Amniotic epithelial cell (primary cell): ENCODE measurements at regions not wholly inside any gene's neighbourhood (a gene's known extent, or its start where the extent isn't known, plus 50 kb on each side); places are given as distances from the start of the nearest gene placed in this dataset.
A peak's percentile ranks its signal among the peaks of the same experiment; 100 is the strongest.
"Not testable (repeated sequence)": the region's sequence is repeated elsewhere in the genome, so short reads cannot be mapped to it uniquely, and the experiment has no call there.

Experiments
- DNase-seq: peaks from one replicate; pipeline ENCODE4 v3.0.0-alpha.2; 2010; ENCODE audit warnings: low read depth

DNA sequence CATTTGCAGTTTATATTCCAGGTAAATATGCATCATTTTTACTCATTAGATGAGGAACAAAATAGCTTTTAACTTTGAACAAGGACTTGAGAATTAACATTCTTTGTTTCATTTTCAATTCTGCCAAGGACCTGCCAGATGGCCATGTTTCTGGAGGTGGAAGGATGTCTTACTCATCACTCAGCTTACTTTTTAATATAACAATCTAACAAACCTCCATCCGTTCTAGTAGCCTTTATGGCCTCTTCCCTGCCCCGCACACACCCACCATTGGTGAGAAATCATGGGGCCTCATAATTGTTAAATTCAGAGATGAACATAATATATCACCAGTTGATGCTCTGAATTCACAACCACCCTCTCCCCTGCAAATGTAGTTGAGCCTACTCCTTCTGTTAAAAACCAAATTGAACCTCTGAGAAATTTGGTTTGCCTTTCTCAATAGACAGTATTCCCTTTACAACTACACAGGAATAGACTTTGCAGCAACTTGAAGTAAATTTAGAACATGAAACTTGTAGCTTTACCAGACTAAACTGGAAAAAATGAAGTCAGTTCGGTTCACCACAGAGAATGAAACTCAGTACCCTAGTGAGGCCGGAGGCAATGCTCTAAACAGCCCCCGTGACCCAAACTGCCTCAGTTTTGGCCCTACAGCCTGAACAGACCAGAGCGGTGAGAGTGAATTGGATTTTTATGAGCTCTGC lies 50.1 kb upstream of the ACSL4 start:
- DNase-seq: peak; percentile 15

DNA sequence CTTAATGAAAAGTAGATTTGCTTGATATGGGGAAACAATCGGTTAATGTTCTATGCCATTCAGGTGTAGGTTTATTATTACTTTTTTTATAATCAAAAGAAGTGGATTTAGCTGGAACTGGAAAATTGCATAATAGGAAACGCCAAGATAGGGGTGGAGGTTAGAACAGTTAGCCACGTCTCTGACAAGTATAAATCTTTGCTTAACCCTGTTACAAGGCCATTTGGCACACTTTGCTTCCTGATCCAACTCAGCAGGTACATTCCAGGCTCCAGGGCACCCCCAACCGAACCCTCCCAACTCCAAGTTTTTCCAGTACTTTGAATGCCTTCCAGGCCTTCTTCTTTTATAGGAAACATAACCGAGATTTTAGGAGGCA lies 50.6 kb upstream of the ACSL4 start:
- peak; percentile 48 for DNase-seq

DNA sequence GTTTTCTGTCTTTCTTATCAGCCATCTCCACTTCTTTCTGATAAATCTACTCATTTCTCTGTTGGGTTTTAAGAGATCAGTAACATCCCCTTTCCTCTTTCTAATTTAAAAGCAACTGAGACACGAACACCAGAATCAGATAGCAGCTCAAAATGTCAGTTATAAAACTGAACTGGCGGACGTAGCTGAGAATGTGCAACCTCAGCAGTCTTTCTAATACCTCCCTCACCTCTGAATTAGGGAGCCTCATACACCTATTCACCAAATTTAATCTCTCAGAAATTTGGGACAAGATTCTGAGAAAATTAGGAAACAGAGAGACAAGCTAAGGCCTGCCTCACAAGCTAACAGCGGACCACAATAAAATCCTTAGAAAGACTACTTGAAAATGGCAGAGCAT lies 52.0 kb upstream of the ACSL4 start:
- no peak for DNase-seq

DNA sequence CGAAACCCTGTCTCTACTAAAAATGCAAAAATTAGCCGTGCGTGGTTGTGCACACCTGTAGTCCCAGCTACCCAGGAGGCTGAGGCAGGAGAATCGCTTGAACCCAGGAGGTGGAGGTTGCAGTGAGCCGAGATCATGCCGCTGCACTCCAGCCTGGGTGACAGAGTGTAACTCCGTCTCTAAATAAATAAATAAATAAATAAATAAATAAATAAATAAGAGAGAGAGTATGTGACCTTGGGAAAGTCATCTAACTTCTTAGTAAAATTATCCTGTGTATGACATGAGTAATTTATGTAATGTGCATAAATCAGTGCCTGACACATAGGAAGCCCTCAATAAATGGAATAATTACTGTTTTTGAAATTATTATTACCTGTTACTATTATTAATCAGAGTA lies 57.5 kb upstream of the ACSL4 start:
- DNase-seq: not testable (repeated sequence)

DNA sequence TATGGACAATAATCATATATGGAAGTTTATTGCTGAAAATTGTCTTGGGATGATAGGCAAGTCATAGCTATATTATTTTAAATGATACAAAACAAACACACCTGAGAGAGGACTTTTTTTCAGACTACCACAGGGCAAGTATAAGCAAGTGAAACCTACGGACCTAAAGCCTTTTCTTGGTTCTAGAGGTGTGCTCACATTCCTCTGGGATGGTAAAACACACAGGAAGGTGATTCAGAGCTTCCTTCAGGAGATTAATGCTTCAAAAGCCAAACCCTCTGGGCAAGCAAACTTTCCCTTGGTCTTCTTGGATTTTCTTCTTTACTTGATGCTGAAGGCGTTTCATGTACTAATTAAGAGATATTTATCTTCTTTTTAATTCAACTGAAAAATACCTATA lies 60.1 kb upstream of the ACSL4 start:
- no peak for DNase-seq

DNA sequence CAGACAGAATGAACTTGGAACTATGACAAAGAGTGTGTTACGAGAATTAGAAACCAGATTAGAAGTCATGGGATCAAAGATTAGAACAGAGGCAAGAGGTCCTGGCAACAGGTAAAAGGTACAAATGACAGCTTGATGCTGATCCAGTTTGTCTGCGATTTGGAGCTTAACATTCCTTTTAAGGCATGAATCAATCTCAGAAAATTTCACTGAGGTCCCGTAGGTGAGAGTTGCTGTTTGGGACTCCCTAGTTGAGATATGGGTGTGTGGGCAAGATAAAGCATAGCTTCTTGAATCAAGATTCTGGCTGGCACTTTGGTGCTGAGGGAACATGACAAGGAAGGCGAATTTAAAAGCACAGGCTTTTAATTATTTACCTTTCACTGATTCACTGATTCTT lies 62.6 kb upstream of the ACSL4 start:
- no peak for DNase-seq

DNA sequence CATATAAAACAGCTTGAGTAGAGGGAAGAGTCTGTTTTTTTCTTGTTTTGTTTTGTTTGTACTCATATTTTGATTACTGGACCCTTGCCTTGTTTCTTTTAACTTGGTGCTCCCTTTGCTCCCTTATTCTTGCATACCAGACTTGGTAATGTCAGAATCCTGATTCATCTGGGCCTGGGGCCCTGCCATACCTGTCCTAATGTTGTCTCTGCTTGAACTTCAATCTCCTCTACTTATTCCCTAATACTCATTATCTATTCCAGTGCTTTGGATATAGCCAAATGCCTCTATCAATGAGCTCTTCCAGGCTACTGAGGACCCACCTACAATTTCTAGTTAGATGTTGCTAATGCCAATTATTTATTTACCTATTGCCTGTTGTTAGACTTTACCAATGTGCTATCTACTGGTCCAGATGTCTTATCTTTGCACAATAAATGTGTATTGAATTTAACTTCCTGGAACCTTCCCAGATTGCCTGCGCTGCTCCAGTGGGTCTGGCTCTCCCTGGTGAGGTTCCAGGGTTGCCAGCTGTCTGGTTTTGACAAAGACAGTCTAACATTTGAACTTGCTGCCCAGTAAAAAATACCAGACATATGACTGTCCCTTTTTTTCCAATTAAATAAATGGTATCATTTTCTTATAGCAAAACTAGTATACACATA lies 64.4 kb upstream of the ACSL4 start:
- no peak for DNase-seq

DNA sequence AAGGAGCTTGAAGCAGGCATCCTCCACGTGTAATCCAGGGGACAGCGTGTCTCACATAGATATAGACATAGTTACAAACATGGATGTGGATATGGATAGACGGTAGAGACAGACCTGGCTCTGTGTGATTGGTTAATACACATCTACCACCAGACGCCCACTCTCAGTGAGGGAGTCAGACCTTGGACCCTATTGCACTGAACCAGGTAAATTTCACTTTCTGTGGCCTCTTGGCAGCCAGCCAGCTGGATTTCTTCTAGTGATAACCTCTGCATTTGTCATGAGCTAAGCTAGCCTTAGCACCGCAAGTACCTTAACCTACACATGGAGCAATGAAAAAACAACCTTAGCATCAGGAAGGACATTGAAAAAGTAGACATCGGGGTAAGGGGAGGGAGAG lies 79.2 kb upstream of the ACSL4 start:
- DNase-seq: no peak

DNA sequence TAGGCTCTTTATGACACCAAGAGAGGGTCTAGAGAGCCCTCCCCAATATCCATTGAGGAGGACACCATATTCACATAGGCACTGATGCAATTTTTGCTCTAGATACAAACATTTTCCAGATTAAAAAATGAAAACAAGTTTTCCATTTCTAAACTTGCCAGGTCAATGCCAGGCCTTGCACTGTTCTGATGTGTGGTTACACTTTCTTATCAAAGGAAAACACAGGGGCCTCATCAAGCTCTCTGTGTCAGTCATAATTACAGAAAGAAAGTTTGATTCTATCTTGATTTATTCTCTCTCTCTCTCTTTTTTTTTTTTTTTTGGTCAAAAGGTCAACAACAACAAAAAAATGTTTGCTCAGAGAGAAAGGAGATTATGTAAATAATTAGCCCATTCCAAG lies 80.2 kb upstream of the ACSL4 start:
- DNase-seq: no peak

DNA sequence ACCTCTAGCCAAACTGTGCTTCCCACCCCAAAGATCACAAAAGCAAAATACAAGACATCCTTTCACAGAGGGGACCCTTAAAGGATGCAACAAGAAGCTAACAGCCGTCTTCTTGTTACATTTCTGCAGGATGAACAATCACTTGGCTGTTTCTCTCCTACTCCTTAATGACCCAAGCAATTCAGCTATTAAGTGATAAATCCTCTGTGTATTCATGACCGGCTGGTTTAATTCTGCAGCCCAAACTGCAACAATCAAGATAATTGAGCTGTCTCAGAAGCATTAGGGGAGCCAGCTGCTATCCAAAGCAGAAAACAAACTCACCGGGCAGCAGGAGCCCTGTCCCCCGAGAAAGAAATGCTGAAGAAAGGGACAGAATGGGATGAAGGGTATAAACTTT lies 85.9 kb upstream of the ACSL4 start:
- DNase-seq: no peak

DNA sequence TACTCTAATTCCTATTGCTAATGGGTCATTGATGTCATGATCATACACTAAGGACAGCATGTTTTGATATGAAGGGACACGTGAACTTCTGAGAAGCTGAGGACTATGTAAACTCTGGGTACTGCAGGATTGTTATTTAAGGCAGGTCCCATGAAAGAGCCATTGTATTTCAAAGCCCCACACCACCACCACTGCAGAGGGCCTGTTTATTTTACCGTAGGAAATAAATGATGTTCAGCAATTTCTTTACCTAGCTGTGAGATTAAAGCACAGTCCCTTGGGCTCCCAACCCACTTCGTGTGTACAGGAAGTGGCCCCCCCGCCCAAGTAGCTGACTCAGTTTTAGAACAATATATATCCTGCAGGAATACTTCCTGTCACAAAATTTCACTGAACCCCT lies 89.8 kb upstream of the ACSL4 start:
- no peak for DNase-seq

DNA sequence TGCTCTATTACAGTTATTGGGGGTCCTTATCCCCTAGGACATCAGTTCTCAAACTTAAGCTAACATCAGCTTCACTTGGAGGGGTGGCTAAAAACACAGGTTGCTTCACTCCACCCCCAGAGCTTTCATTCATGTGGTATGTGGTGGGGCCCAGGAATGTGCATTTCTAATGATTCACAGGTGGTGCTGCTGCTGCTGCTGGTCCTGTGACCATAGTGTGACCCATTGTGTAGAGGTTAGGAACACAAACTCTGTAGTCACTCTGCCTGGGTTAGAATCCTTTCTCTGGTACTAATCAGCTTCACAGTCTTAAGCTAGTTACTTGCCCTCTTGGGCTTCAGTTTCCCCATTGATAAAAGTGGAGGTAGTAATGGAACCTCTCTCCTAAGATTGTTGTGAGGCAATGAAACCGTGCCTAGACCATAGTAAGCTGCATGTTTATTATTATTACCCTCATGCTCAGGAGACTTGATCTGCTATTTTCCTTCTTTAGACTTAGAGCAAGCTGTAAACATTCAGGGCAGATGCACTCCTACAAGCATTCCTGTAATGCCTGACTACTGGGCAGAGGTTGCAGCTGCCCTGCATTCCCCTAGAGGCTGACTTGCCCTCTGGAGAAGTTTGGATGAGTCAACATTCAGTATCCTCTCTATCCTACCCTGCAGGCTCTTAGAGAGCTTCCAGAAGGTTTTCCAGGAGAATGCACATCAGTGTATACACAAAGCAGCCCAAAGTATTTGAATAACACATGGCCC lies 94.1 kb upstream of the ACSL4 start:
- DNase-seq: peak; percentile 93

DNA sequence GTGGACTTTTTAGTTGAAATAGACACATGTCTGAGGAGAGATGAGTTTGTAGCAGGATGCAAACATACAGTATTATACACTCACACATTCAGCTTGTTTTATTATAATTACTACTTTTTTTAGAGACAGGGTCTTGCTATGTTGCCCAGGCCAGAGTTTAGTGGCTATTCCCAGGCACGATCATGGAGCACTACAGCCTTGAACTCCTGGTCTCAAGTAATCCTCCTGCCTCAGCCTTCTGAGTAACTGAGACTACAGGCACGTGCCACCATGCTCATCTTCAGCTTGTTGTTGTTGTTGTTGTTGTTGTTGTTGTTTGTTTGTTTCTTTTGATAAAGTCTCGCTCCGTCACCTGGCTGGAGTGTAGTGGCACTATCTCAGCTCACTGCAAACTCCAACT lies 94.7 kb upstream of the ACSL4 start:
- no peak for DNase-seq

DNA sequence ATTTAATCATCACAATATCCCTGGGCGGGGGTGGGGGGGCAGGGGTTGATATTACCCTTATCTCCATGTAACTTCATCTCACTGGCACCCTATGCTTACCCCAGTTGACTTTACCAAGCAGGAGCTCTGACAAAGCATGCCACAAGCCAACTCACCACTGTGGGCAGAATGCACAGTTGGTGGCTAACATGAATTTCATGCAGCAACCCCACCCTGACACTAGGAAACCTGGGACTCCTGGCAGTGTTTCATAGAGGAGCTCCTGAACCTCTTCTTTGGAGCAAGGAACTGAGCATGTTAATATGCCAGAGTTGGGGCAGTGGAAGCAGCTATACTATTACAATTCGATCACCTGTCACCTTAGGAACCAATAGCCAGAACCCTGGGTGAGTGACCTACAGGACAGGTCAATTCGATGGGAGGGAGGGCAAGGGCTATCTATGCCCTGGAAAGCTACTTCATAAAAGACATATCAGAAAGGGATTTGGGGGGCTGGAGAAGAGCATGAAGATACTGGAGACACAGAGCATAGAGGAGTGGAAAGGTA lies 97.2 kb upstream of the ACSL4 start:
- DNase-seq: no peak

DNA sequence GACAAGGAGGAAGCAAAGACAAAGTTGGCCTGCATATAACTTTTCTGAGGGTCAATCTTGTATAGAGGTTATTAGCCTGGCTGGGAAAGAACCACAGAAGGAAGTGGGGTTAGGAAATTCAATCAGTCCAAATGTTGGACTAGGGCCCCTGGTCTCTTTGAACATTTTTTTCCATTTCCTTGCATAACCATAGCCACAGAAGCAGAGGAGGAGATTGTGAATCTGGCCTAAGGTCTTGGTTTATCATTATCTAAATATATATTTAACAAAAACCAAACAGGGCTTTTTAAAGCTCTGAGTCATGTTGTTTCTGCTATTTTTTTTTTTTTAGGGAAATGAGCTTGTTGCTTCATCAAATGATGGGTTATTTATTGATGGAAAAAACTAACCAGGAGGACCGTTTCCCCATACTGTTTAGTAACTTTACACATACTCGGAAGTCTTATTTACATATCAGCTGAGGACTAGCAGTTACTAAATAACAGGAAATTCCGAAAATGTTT lies 97.7 kb upstream of the ACSL4 start:
- peak; percentile 86 for DNase-seq

DNA sequence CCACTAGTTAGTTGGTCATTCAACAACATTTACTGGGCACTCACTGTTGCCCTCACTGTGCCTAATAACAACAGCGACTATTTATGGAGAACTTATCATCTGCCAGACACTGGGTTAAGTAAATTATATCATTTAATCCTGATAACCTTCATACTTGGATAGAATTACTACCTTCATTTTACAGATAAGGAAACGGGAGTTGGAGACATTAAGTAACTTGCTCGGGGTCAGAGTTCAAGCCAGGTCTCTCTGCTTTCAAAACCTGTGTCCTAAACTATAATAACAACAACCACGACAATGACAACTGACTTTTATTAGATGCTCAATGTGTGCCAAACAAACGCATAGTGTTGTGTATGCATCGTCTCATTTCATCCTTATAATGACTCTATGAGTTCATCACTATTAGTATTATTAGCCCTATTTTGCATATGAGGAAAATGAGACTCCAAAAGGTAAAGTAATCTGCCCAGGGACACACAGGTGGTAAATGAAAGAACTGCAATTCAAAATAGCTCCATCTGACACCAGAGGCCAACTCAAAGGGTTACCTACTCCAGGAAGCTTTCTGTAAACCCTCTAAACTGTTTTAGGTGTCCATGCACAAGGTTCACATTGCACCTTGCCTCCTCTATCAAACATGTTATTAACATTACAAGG lies 98.4 kb upstream of the ACSL4 start:
- DNase-seq: no peak

DNA sequence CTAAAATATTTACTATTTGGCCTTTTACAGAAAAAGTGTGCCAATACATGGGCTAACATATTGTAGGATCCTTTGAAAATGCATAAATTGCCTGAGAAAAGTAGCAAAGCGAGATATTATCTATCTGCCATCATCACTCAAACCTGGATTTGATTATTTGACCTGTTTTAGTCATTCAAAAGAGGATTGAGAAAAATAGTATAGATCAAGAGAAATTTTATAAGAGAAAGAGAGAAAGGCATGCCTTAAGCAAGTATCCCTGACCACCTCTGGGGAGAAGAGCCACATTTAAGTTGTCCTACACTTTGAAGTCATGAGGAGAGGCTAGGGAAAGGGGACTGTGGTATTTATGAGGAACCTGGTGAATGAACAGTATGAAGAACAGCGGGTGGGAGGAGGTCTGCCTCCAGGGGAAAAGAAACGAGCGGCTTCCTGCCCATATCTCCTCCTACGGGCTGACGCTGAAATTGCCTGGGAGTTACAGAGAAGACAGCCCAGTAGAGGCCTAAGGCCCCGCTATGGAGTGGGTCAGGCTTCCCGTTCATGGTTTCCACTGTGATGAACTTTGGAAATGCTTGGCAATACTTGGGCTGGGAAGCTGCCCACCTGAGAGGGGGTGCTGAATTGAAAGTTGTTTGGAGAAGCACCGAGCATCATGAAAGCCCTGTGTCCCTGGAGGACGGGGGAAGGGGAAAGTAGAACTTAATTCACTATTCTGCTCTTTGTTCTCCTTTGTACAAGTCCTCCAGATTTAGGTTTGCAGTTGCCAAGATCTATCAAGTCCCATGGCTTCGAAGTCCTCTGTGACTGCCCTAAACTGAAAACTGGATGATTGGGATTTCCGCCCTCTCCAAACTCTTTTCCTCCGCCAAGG lies 106.9 kb upstream of the ACSL4 start:
- peak; percentile 68 for DNase-seq

DNA sequence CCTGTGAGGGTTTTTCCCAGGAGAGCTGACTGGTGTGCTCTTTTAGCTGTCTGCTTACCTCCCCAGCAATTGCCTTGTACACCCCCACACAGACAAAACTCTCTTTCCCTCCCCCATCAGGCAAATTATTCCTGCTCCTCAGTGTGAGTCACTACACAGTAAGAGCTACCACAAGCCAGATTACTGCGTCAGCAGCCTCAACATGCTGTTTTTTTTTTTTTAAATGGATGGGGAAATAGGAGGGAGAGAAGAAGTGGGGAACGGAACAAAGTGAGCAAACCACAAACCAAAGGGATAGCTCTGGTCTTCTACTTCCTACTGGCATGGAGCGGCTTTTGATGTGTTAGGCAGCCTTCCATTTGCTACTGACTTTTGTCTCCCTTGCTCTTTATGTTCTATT lies 107.5 kb upstream of the ACSL4 start:
- peak; percentile 97 for DNase-seq

DNA sequence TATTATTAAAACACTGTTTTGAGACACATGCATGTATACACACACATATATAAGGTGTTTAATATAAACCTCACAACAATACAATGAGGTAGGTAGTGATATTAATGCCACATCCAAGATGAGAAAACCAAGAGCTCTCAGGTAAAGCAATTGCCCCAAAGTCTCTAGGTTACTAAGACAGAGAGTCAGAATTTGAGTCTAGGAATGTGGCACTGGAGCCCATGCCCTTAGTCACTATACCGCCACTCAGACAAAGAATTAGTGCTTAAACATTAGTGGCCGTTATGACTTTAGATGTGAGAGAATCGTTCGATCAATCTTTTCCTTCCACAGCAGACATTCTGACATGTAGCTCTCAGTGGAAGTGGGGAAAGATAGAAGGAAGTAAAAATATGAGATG lies 108.2 kb upstream of the ACSL4 start:
- no peak for DNase-seq

DNA sequence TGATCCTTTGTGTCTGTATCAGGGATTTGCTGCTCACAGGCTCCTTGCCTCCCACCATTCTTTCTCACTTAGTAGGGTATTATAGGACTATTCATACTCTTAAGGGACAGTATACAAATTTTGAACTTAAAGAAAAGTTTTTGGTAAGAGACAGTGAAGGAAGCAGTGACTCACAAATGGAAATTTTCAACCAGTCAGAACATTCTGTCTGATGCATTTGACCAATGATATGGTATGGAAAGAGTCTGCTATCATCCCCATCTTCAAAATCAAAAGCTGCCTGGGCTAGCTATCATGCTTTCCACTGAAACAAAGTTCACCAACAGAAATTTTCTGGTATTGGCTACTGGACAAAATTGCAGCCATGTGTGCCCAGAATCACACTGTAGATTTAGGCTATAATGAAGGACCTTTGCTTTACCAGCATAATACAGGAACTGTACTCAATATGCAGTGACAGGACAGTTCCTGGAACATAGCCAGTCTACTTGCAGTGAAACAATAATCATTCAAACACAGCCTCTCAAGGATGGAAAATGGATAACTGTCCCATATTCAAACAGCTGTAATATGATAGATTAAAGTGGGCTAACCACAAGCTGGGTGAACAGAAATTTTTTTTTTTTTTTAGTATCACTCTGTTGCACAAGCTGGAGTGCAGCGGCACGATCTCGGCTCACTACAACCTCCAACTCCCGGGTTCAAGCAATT lies 109.0 kb upstream of the ACSL4 start:
- DNase-seq: peak; percentile 63

DNA sequence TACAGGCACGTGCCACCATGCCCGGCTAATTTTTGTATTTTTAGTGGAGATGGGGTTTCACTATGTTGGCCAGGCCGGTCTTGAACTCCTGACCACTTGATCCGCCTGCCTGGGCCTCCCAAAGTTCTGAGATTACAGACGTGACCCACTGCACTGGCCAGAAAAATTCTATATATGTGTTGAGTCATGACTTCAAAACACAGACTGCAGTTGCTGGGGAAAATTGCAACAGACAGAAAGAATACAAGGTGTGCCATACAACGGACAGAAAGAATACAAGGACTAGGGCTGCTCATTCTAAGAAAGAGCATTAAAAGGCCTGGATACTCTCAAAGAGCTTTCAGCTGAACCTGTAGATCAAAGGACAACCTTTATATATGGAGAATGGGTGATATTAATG lies 109.6 kb upstream of the ACSL4 start:
- DNase-seq: peak; percentile 76
